MM.1S (cell line): ENCODE measurements at regions not wholly inside any gene's neighbourhood (a gene's known extent, or its start where the extent isn't known, plus 50 kb on each side); places are given as distances from the start of the nearest gene placed in this dataset.

Experiments used
- CTCF ChIP-seq: fragments of 300-600 bp; sonication (generic); IDR thresholded peaks from 2 replicates; pipeline ENCODE4 v1.5.1; 2016; ENCODE audit warnings: antibody characterized with exemption, low read length, mixed read lengths
- EZH2 ChIP-seq: fragments of 300-600 bp; sonication (generic); optimal IDR thresholded peaks from 2 replicates; pipeline ENCODE3; 2017; ENCODE audit warnings: low read depth, mild to moderate bottlenecking, antibody characterized with exemption, low read length, mixed read lengths

DNA sequence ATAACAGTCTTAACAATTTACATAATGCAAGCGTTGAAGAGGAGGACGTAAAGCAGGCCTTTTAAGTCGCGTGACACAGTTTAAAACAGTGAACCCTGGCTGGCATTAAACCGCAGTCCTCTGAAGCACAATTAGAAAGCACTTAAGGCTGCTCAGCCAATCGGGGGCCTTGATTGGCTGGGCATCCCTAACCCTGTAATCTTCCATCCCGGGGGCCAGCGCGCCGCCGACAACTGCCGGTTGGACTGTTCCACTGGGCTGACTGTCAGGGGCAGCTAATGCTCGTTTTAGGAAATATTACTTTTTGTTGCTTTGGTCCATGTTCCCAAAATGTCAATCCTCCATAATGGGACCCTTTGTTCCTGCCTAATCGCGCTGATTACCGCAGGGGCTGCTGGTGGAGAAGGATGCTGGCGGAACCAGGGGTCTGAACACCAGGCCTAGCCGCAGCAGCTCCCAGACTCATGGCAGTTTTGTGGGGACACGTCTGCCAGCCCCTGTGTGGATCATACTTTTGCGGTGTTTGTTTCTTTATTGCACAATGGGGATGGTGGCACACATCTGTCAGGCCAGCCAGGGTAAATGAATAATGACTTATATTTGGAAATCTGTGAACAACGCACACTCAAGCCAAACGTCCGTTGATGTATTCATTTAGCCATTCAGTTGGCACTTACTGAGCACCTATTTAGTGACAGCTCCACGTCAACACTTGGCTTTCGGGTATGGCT, 127.1 kb upstream of the SPACA7 start:
- TF ChIP-seq CTCF (no peak), EZH2 (no peak)
